K562 (cell line): ENCODE measurements at regions not wholly inside any gene's neighbourhood (a gene's known extent, or its start where the extent isn't known, plus 50 kb on each side); places are given as distances from the start of the nearest gene placed in this dataset.

Experiments
- ATAC-seq: fragments of 200-7000 bp; cut with Tn5 transposase; 3 replicates; pipeline ENCODE4 v1.9.1; 2020; ENCODE audit warnings: moderate library complexity
- BruUV-seq: library from RNA; stranded (reverse); fragments of 400-500 nt; replicated peaks from 2 replicates; lab custom pipeline; 2021; lab: Mats Ljungman, UMichigan
- CTCF ChIA-PET: fragments of 300-600 bp; formaldehyde crosslinking; extraction: SDS; loops from one replicate; lab custom pipeline; 2021; ENCODE audit warnings: low intra/inter-chr PET ratio; lab: Yijun Ruan, JAX
- POLR2A ChIA-PET: fragments of 300-600, 350-650 bp; sonication (Branson Sonifier 250); formaldehyde crosslinking; extraction: SDS; loops from one replicate; lab custom pipeline; 2021; ENCODE audit warnings: antibody characterized with exemption, inconsistent platforms; lab: Yijun Ruan, JAX
- DNase-seq, 4 experiments: peaks; one replicate each; pipeline versions ENCODE4 v3.0.0 to v3.0.0-alpha.2; 2011 to 2018; ENCODE audit warnings: low spot score in 3 of 4, mixed read lengths in 3 of 4; ENCODE audit errors: extremely low read depth in 1 of 4
- FAIRE-seq: peaks from 2 replicates; lab custom pipeline; 2011; peaks lifted over from hg19 to GRCh38; lab: Jason Lieb, UNC
- H2AFZ ChIP-seq: 2 replicates; pipeline ENCODE4 v1.6.0; 2011; ENCODE audit warnings: low read depth, low read length, control low read depth, inconsistent platforms
- H3K27ac ChIP-seq: fragments of 200-600 bp; 3 replicates; pipeline ENCODE4 v1.8.0; 2011; ENCODE audit warnings: low read depth, mild to moderate bottlenecking, control low read depth, inconsistent platforms, low read length, moderate library complexity, mixed read lengths; ENCODE audit errors: extremely low read depth
- H3K27me3 ChIP-seq, 2 experiments: fragments of 300-600 bp in 1 of 2; 2 replicates in 1 of 2; 3 replicates in 1 of 2; pipeline versions ENCODE4 v1.6.0 to v1.8.0; 2011; ENCODE audit warnings: inconsistent platforms in 2 of 2, low read length in 2 of 2, mild to moderate bottlenecking in 1 of 2, mixed read lengths in 1 of 2, moderate library complexity in 1 of 2; ENCODE audit not compliant: control insufficient read depth in 2 of 2, insufficient read depth in 2 of 2
- H3K36me3 ChIP-seq: fragments of 300-600 bp; 3 replicates; pipeline ENCODE4 v1.8.0; 2011; ENCODE audit warnings: mild to moderate bottlenecking, low read length, inconsistent platforms; ENCODE audit not compliant: control insufficient read depth, insufficient read depth
- H3K4me1 ChIP-seq, 2 experiments: fragments of 200-600 bp in 1 of 2; replicated peaks in 1 of 2; 2 replicates in 1 of 2; 3 replicates in 1 of 2; pipeline versions ENCODE4 v1.5.1 to v1.8.0; 2011; ENCODE audit warnings: inconsistent platforms in 2 of 2, low read length in 2 of 2, mild to moderate bottlenecking in 1 of 2, mixed read lengths in 1 of 2, moderate library complexity in 1 of 2; ENCODE audit not compliant: control insufficient read depth in 2 of 2, insufficient read depth in 2 of 2
- H3K4me2 ChIP-seq: 2 replicates; pipeline ENCODE4 v1.6.1; 2011; ENCODE audit warnings: low read length, control low read depth, inconsistent platforms, mixed read lengths; ENCODE audit not compliant: insufficient read depth
- H3K4me3 ChIP-seq: fragments of 200-600 bp; sonication (generic), shearing (Covaris generic); 2 replicates; pipeline ENCODE4 v1.5.1; 2016; ENCODE audit warnings: control low read depth, inconsistent platforms
- H3K79me2 ChIP-seq: fragments of 200-600 bp; 3 replicates; pipeline ENCODE4 v1.8.0; 2011; ENCODE audit warnings: low read length, inconsistent platforms; ENCODE audit not compliant: control insufficient read depth, insufficient read depth
- H3K9ac ChIP-seq, 2 experiments: 2 replicates each; pipeline versions ENCODE4 v1.6.0 to v1.6.1; 2011; ENCODE audit warnings: low read depth in 2 of 2, low read length in 2 of 2, control low read depth in 1 of 2, inconsistent platforms in 1 of 2, mild to moderate bottlenecking in 1 of 2, mixed read lengths in 1 of 2; ENCODE audit not compliant: insufficient read depth in 1 of 2
- H3K9me1 ChIP-seq: one replicate; pipeline ENCODE4 v1.6.0; 2011; ENCODE audit warnings: inconsistent platforms, mild to moderate bottlenecking, low read length, moderate library complexity; ENCODE audit not compliant: control insufficient read depth, insufficient read depth
- H3K9me3 ChIP-seq: replicated peaks from 2 replicates; pipeline ENCODE4 v1.5.1; 2011; ENCODE audit warnings: low read depth, low read length, inconsistent platforms; ENCODE audit not compliant: control insufficient read depth, insufficient read depth
- H4K20me1 ChIP-seq: replicated peaks from 2 replicates; pipeline ENCODE4 v1.6.1; 2011; ENCODE audit warnings: low read length, inconsistent platforms, mixed read lengths; ENCODE audit not compliant: control insufficient read depth, insufficient read depth
- C11orf30 ChIP-seq: fragments of 450-650 bp; IDR thresholded peaks from 2 replicates; pipeline ENCODE4 v1.6.1; 2016; ENCODE audit warnings: low read depth, mild to moderate bottlenecking
- COPS2 ChIP-seq: fragments of 450-650 bp; conservative IDR thresholded peaks from 2 replicates; pipeline ENCODE4 v1.6.1; 2016; ENCODE audit warnings: mild to moderate bottlenecking, moderate library complexity
- EHMT2 ChIP-seq: fragments of 450-650 bp; IDR thresholded peaks from 2 replicates; pipeline ENCODE4 v1.6.1; 2018; ENCODE audit warnings: antibody characterized with exemption
- HDAC2 ChIP-seq: fragments of 450-650 bp; IDR thresholded peaks from 2 replicates; pipeline ENCODE4 v1.6.1; 2016; ENCODE audit warnings: mild to moderate bottlenecking
- ILK ChIP-seq: fragments of 450-650 bp; IDR thresholded peaks from 2 replicates; pipeline ENCODE4 v1.6.1; 2016; ENCODE audit warnings: missing genetic modification characterization, low read depth, mild to moderate bottlenecking, missing compliant biosample characterization, moderate library complexity, borderline replicate concordance
- LARP7 ChIP-seq: fragments of 450-650 bp; IDR thresholded peaks from 2 replicates; pipeline ENCODE4 v1.6.1; 2016
- MAZ ChIP-seq, 2 experiments: fragments of 450-650 bp in 1 of 2; sonication (generic) in 1 of 2; formaldehyde crosslinking; IDR thresholded peaks in 1 of 2; conservative IDR thresholded peaks in 1 of 2; 2 replicates each; pipeline versions ENCODE4 v1.4.0 to v1.5.0; 2020; ENCODE audit warnings: mild to moderate bottlenecking in 1 of 2, missing genetic modification reagents in 1 of 2
- PRDM10 ChIP-seq: fragments of 450-650 bp; IDR thresholded peaks from 2 replicates; pipeline ENCODE4 v1.6.1; 2018; ENCODE audit not compliant: partially characterized antibody
- SAP30 ChIP-seq: fragments of 200-600 bp; sonication (generic); IDR thresholded peaks from 2 replicates; pipeline ENCODE4 v1.6.1; 2012; ENCODE audit warnings: borderline replicate concordance, low read depth, mild to moderate bottlenecking, moderate library complexity, low read length, control low read depth, inconsistent platforms; ENCODE audit not compliant: insufficient read depth, poor library complexity, severe bottlenecking
- STAT5A ChIP-seq: IDR thresholded peaks from 2 replicates; pipeline ENCODE4 v1.6.1; 2012; ENCODE audit warnings: low read length, inconsistent platforms, borderline replicate concordance
- ZNF316 ChIP-seq: fragments of 450-650 bp; IDR thresholded peaks from 2 replicates; pipeline ENCODE4 v1.6.1; 2016
- ZNF444 ChIP-seq: fragments of 250-450 bp; sonication (Bioruptor Pico); IDR thresholded peaks from 2 replicates; pipeline ENCODE4 v1.4.0; 2020; ENCODE audit warnings: mild to moderate bottlenecking, moderate library complexity
- ZNF511 ChIP-seq: sonication (generic); formaldehyde crosslinking; IDR thresholded peaks from 2 replicates; pipeline ENCODE4 v1.8.0; 2022; ENCODE audit warnings: mild to moderate bottlenecking, missing genetic modification reagents
- WGBS: fragments of 100-300 bp; shearing (Covaris generic); methylation state at CpG from one replicate; pipeline ENCODE4 v1.1.6; 2016; ENCODE audit warnings: low coverage, mixed read lengths; ENCODE audit not compliant: insufficient coverage; ENCODE audit errors: missing lambda C conversion rate; 5-methylcytosine and 5-hydroxymethylcytosine counted together
- in situ Hi-C: fragments of 300-500 bp; cut with MboI; formaldehyde crosslinking; loops from 4 replicates; pipeline ENCODE4 v1.15.0; 2018; ENCODE audit warnings: inconsistent platforms, mixed read lengths
- intact Hi-C: fragments of 100-400 bp; cut with micrococcal nuclease; formaldehyde crosslinking; loops from 2 replicates; pipeline ENCODE4 v1.14.2; 2022
- TF ChIP-seq, protein P1 (sequence below): fragments of 450-650 bp; formaldehyde crosslinking; IDR thresholded peaks from 2 replicates; pipeline ENCODE4 v1.4.0; 2020; ENCODE audit warnings: mild to moderate bottlenecking, moderate library complexity
- TF ChIP-seq, protein P2 (sequence below): IDR thresholded peaks from 2 replicates; pipeline ENCODE4 v1.6.1; 2011; ENCODE audit not compliant: insufficient read length; ENCODE audit errors: extremely low read depth

DNA sequence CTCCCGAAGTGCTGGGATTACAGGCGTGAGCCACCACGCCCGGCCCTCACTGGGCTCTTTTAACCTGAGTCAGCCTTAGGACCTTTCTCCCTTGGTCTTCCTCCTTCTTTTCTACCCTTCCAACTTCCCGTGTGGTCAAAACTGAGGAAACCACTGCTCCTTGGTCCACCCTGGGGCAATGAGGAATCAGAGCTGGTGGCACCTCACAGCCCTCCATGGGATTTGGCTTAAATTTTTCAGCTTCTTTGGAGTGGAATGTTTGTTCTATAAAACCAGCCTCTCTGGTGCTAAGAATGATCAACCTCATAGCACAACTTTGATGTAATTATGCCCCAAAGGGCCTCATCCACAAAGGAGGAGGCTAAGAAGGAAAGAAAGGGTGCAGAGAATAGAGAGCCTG lies 76.6 kb upstream of the CFAP20DC start (continued):
- TF ChIP-seq, protein P1, sequence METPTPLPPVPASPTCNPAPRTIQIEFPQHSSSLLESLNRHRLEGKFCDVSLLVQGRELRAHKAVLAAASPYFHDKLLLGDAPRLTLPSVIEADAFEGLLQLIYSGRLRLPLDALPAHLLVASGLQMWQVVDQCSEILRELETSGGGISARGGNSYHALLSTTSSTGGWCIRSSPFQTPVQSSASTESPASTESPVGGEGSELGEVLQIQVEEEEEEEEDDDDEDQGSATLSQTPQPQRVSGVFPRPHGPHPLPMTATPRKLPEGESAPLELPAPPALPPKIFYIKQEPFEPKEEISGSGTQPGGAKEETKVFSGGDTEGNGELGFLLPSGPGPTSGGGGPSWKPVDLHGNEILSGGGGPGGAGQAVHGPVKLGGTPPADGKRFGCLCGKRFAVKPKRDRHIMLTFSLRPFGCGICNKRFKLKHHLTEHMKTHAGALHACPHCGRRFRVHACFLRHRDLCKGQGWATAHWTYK (CRISPR knock-in tag) = no peak
- no peak for TF ChIP-seq STAT5A
- no peak for TF ChIP-seq ZNF511
- TF ChIP-seq, protein P2, sequence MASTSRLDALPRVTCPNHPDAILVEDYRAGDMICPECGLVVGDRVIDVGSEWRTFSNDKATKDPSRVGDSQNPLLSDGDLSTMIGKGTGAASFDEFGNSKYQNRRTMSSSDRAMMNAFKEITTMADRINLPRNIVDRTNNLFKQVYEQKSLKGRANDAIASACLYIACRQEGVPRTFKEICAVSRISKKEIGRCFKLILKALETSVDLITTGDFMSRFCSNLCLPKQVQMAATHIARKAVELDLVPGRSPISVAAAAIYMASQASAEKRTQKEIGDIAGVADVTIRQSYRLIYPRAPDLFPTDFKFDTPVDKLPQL = no peak
- no peak for TF ChIP-seq LARP7

GRCh38 chr3:59121346-59122144 lies 71.7 kb upstream of the CFAP20DC start:
- no peaks in the 10 kb centered on the region for H3K4me1 ChIP-seq
- H3K27me3 ChIP-seq = no peaks in the 10 kb centered on the region; a peak in 1 of 5 replicates
- H3K36me3 ChIP-seq = no peaks in the 10 kb centered on the region
- no peaks in the 10 kb centered on the region for H3K9me3 ChIP-seq
- no TSS peak for BruUV-seq
- no peak overlapping the region for H3K9ac ChIP-seq
- no peaks in the 10 kb centered on the region for H3K79me2 ChIP-seq
- no peak overlapping the region for H3K4me3 ChIP-seq
- FAIRE-seq = no peak
- H4K20me1 ChIP-seq = no peaks in the 10 kb centered on the region
- no peaks in the 10 kb centered on the region for H3K9me1 ChIP-seq
- H2AFZ ChIP-seq = no peak overlapping the region
- H3K27ac ChIP-seq = no peak overlapping the region
- WGBS = 3% methylated on average over 7 of the region's 7 CpGs
- in situ Hi-C loops = no loop called here
- POLR2A ChIA-PET = no interaction called here
- intact Hi-C loops = no loop called here
- DNase-seq = no peak
- CTCF ChIA-PET = no interaction called here
- no peak for ATAC-seq
- H3K4me2 ChIP-seq = no peak overlapping the region
- no peak for TF ChIP-seq PRDM10
- TF ChIP-seq HDAC2 = no peak
- TF ChIP-seq COPS2 = no peak
- TF ChIP-seq EHMT2 = no peak
- no peak for TF ChIP-seq MAZ (CRISPR knock-in tag; conservative IDR thresholded peaks at IDR 0.05 in 1 of 2, IDR thresholded peaks at IDR 0.05 in 1 of 2)
- TF ChIP-seq ZNF444 (CRISPR knock-in tag) = no peak
- TF ChIP-seq SAP30 = no peak
- peak; percentile 65 for TF ChIP-seq ZNF316
- no peak for TF ChIP-seq ILK (tag)
- peak; percentile 34 for TF ChIP-seq C11orf30
